HK-2 (cell line): ENCODE measurements at regions not wholly inside any gene's neighbourhood (a gene's known extent, or its start where the extent isn't known, plus 50 kb on each side); places are given as distances from the start of the nearest gene placed in this dataset.

ENCODE experiments used
- DNase-seq: peaks from one replicate; pipeline ENCODE4 v3.0.0-alpha.2; 2018; ENCODE audit not compliant: unreplicated experiment

- DNase-seq: no peak
Observed at GRCh38 chr6:23367311-23367710, 758.7 kb upstream of the NRSN1 start.

GRCh38 chr6:23368557-23368956 is 757.5 kb upstream of the NRSN1 start:
- no peak for DNase-seq

- DNase-seq: no peak
Observed at GRCh38 chr6:23370051-23370450, 756.0 kb upstream of the NRSN1 start.

- no peak for DNase-seq
Observed at GRCh38 chr6:23371132-23371915, 754.7 kb upstream of the NRSN1 start.

- no peak for DNase-seq
Observed at GRCh38 chr6:23377830-23378229, 748.2 kb upstream of the NRSN1 start.

GRCh38 chr6:23380465-23380864 is 745.5 kb upstream of the NRSN1 start:
- DNase-seq: no peak

GRCh38 chr6:23388086-23388783 is 737.8 kb upstream of the NRSN1 start:
- DNase-seq: no peak

GRCh38 chr6:23389386-23389785 is 736.6 kb upstream of the NRSN1 start:
- no peak for DNase-seq

- no peak for DNase-seq
Observed at GRCh38 chr6:23390221-23390620, 735.8 kb upstream of the NRSN1 start.

- no peak for DNase-seq
Observed at GRCh38 chr6:23394681-23395080, 731.3 kb upstream of the NRSN1 start.

GRCh38 chr6:23395381-23395780 is 730.6 kb upstream of the NRSN1 start:
- DNase-seq: no peak

GRCh38 chr6:23396949-23397348 is 729.1 kb upstream of the NRSN1 start:
- DNase-seq: no peak

GRCh38 chr6:23403460-23403859 is 722.6 kb upstream of the NRSN1 start:
- DNase-seq: no peak

GRCh38 chr6:23409531-23409930 is 716.5 kb upstream of the NRSN1 start:
- no peak for DNase-seq

- no peak for DNase-seq
Observed at GRCh38 chr6:23410439-23410838, 715.6 kb upstream of the NRSN1 start.

GRCh38 chr6:23412770-23413169 is 713.2 kb upstream of the NRSN1 start:
- DNase-seq: no peak

GRCh38 chr6:23413327-23414050 is 712.5 kb upstream of the NRSN1 start:
- no peak for DNase-seq

- DNase-seq: no peak
Observed at GRCh38 chr6:23414051-23414445, 712.0 kb upstream of the NRSN1 start.

- DNase-seq: no peak
Observed at GRCh38 chr6:23414922-23415321, 711.1 kb upstream of the NRSN1 start.

GRCh38 chr6:23415819-23416427 is 710.1 kb upstream of the NRSN1 start:
- no peak for DNase-seq

GRCh38 chr6:23417133-23417532 is 708.9 kb upstream of the NRSN1 start:
- DNase-seq: no peak

- no peak for DNase-seq
Observed at GRCh38 chr6:23418095-23418494, 707.9 kb upstream of the NRSN1 start.
